Stomach (tissue), 4 donors: ENCODE measurements at regions not wholly inside any gene's neighbourhood (a gene's known extent, or its start where the extent isn't known, plus 50 kb on each side); places are given as distances from the start of the nearest gene placed in this dataset.

Experiments used
- EP300 ChIP-seq: sonication (generic); formaldehyde crosslinking; IDR thresholded peaks from one replicate; pipeline ENCODE4 v1.6.1; 2017; ENCODE audit warnings: antibody characterized with exemption
- TF ChIP-seq, protein P1 (sequence below), 7 experiments: fragments of 450-650 bp in 4 of 7; fragments of 200-600 bp in 3 of 7; sonication (generic) in 3 of 7; IDR thresholded peaks; one replicate each; pipeline ENCODE4 v1.5.1; 2016 to 2019; ENCODE audit warnings: antibody characterized with exemption in 7 of 7, control low read depth in 2 of 7, mild to moderate bottlenecking in 1 of 7

DNA sequence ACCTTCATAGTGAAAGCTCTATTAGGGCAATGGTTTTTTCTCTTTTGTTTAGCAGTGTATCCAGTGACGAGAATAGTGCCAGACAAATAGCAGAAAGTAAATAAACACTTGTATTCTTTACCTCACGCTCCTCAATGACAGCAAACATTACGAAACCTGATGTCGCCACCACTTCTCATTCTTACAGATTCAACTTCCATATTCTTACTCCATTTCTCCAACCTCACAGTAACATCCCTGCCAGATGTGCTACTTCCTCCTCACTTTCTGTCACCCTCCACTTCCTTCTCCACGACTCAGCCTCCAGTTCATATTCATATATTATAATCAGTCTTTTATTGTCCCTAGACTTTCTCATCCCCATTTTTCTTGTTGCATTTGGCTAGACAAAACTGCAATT lies 1956.2 kb upstream of the AGA start:
- TF ChIP-seq, protein P1, sequence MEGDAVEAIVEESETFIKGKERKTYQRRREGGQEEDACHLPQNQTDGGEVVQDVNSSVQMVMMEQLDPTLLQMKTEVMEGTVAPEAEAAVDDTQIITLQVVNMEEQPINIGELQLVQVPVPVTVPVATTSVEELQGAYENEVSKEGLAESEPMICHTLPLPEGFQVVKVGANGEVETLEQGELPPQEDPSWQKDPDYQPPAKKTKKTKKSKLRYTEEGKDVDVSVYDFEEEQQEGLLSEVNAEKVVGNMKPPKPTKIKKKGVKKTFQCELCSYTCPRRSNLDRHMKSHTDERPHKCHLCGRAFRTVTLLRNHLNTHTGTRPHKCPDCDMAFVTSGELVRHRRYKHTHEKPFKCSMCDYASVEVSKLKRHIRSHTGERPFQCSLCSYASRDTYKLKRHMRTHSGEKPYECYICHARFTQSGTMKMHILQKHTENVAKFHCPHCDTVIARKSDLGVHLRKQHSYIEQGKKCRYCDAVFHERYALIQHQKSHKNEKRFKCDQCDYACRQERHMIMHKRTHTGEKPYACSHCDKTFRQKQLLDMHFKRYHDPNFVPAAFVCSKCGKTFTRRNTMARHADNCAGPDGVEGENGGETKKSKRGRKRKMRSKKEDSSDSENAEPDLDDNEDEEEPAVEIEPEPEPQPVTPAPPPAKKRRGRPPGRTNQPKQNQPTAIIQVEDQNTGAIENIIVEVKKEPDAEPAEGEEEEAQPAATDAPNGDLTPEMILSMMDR (IDR thresholded peaks at IDR 0.05): no peak
- TF ChIP-seq EP300: no peak
